ENCODE measurements at regions not wholly inside any gene's neighbourhood (a gene's known extent, or its start where the extent isn't known, plus 50 kb on each side); places are given as distances from the start of the nearest gene placed in this dataset.

GRCh38 chr2:114046866-114047435 is 157.1 kb downstream of the ACTR3 start:
- TF ChIP-seq REST (IDR thresholded peaks at IDR 0.05; ENCODE audit: insufficient read depth in 1 of 2, low read depth in 2 of 2, low read length in 2 of 2) (no peak), SIN3A (IDR thresholded peaks at IDR 0.05; ENCODE audit: borderline replicate concordance, insufficient read depth, low read length) (no peak), POLR2AphosphoS5 (IDR thresholded peaks at IDR 0.05; ENCODE audit: low read depth, low read length) (no peak), FOXP2 (optimal IDR thresholded peaks at IDR 0.05; ENCODE audit: borderline replicate concordance, extremely low read depth, extremely low read length, insufficient read depth) (no peak), TAF1 (IDR thresholded peaks at IDR 0.05; ENCODE audit: borderline replicate concordance, insufficient read depth, low read length) (no peak)

GRCh38 chr2:114049280-114049679 is 159.4 kb downstream of the ACTR3 start:
- TF ChIP-seq TAF1 (IDR thresholded peaks at IDR 0.05; ENCODE audit: borderline replicate concordance, insufficient read depth, low read length) (no peak), FOXP2 (optimal IDR thresholded peaks at IDR 0.05; ENCODE audit: borderline replicate concordance, extremely low read depth, extremely low read length, insufficient read depth) (no peak), POLR2AphosphoS5 (IDR thresholded peaks at IDR 0.05; ENCODE audit: low read depth, low read length) (no peak), REST (IDR thresholded peaks at IDR 0.05; ENCODE audit: insufficient read depth in 1 of 2, low read depth in 2 of 2, low read length in 2 of 2) (no peak), SIN3A (IDR thresholded peaks at IDR 0.05; ENCODE audit: borderline replicate concordance, insufficient read depth, low read length) (no peak)

GRCh38 chr2:114049826-114050225 is 159.9 kb downstream of the ACTR3 start:
- TF ChIP-seq TAF1 (IDR thresholded peaks at IDR 0.05; ENCODE audit: borderline replicate concordance, insufficient read depth, low read length), result no peak
- no peak for TF ChIP-seq POLR2AphosphoS5 (IDR thresholded peaks at IDR 0.05; ENCODE audit: low read depth, low read length)
- no peak for TF ChIP-seq REST (IDR thresholded peaks at IDR 0.05; ENCODE audit: insufficient read depth in 1 of 2, low read depth in 2 of 2, low read length in 2 of 2)
- no peak for TF ChIP-seq FOXP2 (optimal IDR thresholded peaks at IDR 0.05; ENCODE audit: borderline replicate concordance, extremely low read depth, extremely low read length, insufficient read depth)
- no peak for TF ChIP-seq SIN3A (IDR thresholded peaks at IDR 0.05; ENCODE audit: borderline replicate concordance, insufficient read depth, low read length)

GRCh38 chr2:114056294-114057143 is 166.6 kb downstream of the ACTR3 start:
- TF ChIP-seq REST (IDR thresholded peaks at IDR 0.05; ENCODE audit: insufficient read depth in 1 of 2, low read depth in 2 of 2, low read length in 2 of 2) (no peak), FOXP2 (optimal IDR thresholded peaks at IDR 0.05; ENCODE audit: borderline replicate concordance, extremely low read depth, extremely low read length, insufficient read depth) (no peak), SIN3A (IDR thresholded peaks at IDR 0.05; ENCODE audit: borderline replicate concordance, insufficient read depth, low read length) (no peak), TAF1 (IDR thresholded peaks at IDR 0.05; ENCODE audit: borderline replicate concordance, insufficient read depth, low read length) (no peak), POLR2AphosphoS5 (IDR thresholded peaks at IDR 0.05; ENCODE audit: low read depth, low read length) (no peak)
